ENCODE measurements at regions not wholly inside any gene's neighbourhood (a gene's known extent, or its start where the extent isn't known, plus 50 kb on each side); places are given as distances from the start of the nearest gene placed in this dataset.

DNA sequence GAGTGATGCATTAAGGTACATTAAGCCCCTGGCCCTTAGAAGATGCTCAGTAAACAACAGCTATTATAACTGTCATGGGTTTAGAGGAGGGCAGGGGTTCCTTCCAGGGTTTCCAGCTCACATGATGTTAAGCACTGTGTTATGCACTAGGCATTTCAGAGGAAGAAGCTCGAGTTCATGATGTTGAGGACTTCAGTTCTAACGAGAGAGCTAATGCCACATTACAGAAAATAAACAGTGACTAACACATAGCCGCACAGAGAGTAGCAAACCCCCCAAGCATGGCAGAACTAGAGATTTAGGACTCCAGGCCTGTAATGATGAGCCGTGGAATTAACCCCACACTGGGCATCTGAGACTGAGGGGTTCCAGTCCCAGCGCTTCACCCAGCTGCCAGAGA is 105.2 kb downstream of the UNC5CL start:
- TF ChIP-seq RAD21 (CRISPR knock-in tag; IDR thresholded peaks at IDR 0.05) (no peak), ATF1 (CRISPR knock-in tag; IDR thresholded peaks at IDR 0.05) (no peak), KDM1A (CRISPR knock-in tag; IDR thresholded peaks at IDR 0.05) (no peak), FOSL1 (CRISPR knock-in tag; IDR thresholded peaks at IDR 0.05; ENCODE audit: borderline replicate concordance) (no peak), TARDBP (CRISPR knock-in tag; IDR thresholded peaks at IDR 0.05) (no peak), JUND (CRISPR knock-in tag; IDR thresholded peaks at IDR 0.05) (no peak), POLR2AphosphoS5 (IDR thresholded peaks at IDR 0.05; ENCODE audit: low read depth, low read length) (no peak), ZBTB42 (CRISPR knock-in tag; IDR thresholded peaks at IDR 0.05) (no peak)
- TF ChIP-seq, protein P1, sequence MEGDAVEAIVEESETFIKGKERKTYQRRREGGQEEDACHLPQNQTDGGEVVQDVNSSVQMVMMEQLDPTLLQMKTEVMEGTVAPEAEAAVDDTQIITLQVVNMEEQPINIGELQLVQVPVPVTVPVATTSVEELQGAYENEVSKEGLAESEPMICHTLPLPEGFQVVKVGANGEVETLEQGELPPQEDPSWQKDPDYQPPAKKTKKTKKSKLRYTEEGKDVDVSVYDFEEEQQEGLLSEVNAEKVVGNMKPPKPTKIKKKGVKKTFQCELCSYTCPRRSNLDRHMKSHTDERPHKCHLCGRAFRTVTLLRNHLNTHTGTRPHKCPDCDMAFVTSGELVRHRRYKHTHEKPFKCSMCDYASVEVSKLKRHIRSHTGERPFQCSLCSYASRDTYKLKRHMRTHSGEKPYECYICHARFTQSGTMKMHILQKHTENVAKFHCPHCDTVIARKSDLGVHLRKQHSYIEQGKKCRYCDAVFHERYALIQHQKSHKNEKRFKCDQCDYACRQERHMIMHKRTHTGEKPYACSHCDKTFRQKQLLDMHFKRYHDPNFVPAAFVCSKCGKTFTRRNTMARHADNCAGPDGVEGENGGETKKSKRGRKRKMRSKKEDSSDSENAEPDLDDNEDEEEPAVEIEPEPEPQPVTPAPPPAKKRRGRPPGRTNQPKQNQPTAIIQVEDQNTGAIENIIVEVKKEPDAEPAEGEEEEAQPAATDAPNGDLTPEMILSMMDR (CRISPR knock-in tag; IDR thresholded peaks at IDR 0.05), result no peak
- TF ChIP-seq, protein P2, sequence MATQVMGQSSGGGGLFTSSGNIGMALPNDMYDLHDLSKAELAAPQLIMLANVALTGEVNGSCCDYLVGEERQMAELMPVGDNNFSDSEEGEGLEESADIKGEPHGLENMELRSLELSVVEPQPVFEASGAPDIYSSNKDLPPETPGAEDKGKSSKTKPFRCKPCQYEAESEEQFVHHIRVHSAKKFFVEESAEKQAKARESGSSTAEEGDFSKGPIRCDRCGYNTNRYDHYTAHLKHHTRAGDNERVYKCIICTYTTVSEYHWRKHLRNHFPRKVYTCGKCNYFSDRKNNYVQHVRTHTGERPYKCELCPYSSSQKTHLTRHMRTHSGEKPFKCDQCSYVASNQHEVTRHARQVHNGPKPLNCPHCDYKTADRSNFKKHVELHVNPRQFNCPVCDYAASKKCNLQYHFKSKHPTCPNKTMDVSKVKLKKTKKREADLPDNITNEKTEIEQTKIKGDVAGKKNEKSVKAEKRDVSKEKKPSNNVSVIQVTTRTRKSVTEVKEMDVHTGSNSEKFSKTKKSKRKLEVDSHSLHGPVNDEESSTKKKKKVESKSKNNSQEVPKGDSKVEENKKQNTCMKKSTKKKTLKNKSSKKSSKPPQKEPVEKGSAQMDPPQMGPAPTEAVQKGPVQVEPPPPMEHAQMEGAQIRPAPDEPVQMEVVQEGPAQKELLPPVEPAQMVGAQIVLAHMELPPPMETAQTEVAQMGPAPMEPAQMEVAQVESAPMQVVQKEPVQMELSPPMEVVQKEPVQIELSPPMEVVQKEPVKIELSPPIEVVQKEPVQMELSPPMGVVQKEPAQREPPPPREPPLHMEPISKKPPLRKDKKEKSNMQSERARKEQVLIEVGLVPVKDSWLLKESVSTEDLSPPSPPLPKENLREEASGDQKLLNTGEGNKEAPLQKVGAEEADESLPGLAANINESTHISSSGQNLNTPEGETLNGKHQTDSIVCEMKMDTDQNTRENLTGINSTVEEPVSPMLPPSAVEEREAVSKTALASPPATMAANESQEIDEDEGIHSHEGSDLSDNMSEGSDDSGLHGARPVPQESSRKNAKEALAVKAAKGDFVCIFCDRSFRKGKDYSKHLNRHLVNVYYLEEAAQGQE (IDR thresholded peaks at IDR 0.05; ENCODE audit: borderline replicate concordance in 1 of 2, low read depth in 1 of 2, low read length in 2 of 2), result no peak
- TF ChIP-seq, protein P3, sequence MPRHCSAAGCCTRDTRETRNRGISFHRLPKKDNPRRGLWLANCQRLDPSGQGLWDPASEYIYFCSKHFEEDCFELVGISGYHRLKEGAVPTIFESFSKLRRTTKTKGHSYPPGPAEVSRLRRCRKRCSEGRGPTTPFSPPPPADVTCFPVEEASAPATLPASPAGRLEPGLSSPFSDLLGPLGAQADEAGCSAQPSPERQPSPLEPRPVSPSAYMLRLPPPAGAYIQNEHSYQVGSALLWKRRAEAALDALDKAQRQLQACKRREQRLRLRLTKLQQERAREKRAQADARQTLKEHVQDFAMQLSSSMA (CRISPR knock-in tag; IDR thresholded peaks at IDR 0.05), result no peak
- TF ChIP-seq, protein P4, sequence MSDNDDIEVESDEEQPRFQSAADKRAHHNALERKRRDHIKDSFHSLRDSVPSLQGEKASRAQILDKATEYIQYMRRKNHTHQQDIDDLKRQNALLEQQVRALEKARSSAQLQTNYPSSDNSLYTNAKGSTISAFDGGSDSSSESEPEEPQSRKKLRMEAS (IDR thresholded peaks at IDR 0.05), result no peak
